ENCODE measurements at regions not wholly inside any gene's neighbourhood (a gene's known extent, or its start where the extent isn't known, plus 50 kb on each side); places are given as distances from the start of the nearest gene placed in this dataset.

DNA sequence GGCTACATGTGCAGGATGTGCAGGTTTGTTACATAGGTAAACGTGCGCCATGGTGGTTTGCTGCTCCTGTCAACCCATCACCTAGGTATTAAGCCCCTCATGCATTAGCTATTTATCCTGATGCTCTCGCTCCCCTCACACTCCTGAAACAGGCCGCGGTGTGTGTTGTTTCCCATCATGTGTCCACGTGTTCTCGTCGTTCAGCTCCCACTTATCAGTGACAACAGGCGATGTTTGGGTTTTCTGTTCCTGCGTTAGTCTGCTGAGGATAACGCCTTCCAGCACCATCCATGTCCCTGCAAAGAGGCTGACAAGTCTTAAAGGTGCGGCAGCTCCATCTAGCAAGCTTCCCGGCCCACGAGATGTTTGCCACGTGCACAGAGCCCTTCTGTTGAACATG is 175.1 kb downstream of the FOXL1 start:
- H3K4me3 ChIP-seq (ENCODE audit: low read depth, low read length): no peak overlapping the region
- no peak for TF ChIP-seq CTCF (IDR thresholded peaks at IDR 0.05; ENCODE audit: low read depth, low read length)

GRCh38 chr16:86755571-86756006 is 177.2 kb downstream of the FOXL1 start:
- no peak for TF ChIP-seq CTCF (IDR thresholded peaks at IDR 0.05; ENCODE audit: low read depth, low read length)
- no peak overlapping the region for H3K4me3 ChIP-seq (ENCODE audit: low read depth, low read length)

DNA sequence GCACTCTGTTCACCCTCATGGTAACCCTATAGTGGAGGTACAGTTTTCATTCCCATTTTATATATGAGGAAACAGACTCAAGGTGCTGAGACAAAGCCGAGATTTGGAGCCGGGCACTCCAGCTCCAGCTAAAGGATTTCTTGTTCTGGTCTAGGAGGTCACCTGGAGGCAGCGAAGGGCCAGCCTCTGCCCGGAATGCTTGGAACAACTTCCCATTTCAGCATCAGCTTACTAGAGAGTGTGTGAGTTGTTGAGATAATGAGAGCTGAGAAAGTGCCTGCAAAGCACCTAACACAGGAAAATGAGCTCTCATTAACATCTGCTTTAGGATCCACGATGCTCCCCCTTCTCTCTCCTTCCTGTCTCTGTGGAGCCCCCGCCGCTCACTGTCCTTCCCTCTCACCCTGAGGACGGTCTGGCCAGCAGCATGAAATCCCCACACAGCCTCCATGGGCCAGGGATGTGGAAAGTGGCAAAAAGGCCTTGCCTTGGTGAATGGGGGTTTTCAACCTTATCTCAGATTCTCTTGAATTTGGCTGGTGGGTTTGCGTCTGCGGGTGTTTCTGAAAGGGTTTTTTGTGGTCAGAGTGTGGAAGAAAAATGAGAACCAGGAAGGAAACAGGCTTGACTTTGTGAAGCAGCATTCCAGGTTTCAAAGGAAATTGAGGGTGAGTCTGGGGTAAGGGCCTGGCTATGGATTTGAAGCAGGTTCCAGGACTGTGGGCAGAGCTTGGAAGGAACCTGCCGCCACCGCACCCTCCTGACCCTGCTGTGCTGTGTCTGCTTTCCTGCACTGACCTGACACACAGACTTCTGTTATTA is 178.7 kb downstream of the FOXL1 start:
- no peak for TF ChIP-seq CTCF (IDR thresholded peaks at IDR 0.05; ENCODE audit: low read depth, low read length)
- no peak overlapping the region for H3K4me3 ChIP-seq (ENCODE audit: low read depth, low read length)

GRCh38 chr16:86757704-86758040 is 179.3 kb downstream of the FOXL1 start:
- no peak overlapping the region for H3K4me3 ChIP-seq (ENCODE audit: low read depth, low read length)
- no peak for TF ChIP-seq CTCF (IDR thresholded peaks at IDR 0.05; ENCODE audit: low read depth, low read length)

DNA sequence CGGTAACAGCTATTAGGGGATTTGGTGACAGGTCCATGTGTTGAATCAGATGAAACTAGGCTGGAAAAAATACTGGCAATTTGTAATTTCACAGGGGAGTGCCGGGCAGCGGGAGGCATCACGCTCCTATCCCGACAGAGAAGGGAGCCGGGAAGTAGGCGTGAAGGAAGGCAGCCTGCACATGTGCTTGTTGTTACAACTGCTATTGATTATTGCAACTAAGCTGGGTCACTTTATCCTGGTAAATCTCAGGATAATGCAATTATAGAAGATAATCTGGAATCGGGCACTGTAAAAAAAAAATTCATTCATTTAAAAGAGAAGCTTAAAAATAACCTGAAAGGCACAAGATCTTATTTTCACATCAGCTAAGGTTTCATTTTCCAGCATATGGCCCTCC is 180.6 kb downstream of the FOXL1 start:
- no peak overlapping the region for H3K4me3 ChIP-seq (ENCODE audit: low read depth, low read length)
- TF ChIP-seq CTCF (IDR thresholded peaks at IDR 0.05; ENCODE audit: low read depth, low read length): no peak

DNA sequence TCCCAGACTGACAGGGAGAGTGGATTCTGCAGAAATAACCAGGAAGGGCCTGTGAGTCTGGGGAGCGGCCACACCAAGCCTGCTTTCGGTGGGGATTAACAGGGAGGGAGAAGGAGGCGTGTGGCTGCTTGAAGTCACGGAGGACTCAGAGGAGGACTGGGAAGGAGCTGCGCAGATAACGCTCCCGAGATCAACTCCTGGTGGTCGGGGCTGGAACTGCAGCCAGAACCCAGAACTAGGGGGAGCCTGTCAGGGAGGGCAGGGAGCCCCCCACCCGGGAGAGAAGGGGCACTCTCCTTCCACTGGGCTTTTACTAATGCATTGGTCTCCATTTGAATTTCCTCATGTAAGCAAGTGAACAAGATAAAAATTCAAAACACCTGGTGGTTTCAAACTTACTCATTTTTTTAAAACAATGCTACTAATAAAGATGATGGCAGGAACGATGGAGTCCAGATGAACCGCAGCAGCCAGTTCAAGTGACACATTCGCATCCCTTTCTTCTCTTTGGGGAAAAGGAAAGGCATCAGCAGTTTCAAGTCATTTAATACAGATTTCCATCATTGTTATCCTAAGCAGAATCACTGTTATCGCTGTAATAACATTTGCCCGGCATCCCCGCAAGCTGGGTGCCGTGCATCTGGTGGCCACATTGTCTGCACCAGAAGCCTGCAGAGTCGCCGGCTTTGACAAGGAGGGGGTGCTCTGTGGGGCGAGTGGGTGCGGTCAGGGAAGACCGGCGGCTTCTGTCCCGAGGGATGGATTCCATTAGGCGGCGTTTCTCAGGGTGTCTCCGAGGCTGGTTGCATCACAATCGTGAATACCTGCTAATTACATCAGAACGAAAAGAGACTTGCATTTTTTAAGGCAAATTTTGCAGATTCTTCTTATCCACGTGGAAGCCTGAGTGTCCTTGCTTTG is 183.0 kb downstream of the FOXL1 start:
- peak; percentile 97 for TF ChIP-seq CTCF (IDR thresholded peaks at IDR 0.05; ENCODE audit: low read depth, low read length)
- no peak overlapping the region for H3K4me3 ChIP-seq (ENCODE audit: low read depth, low read length)

GRCh38 chr16:86762095-86762494 is 183.7 kb downstream of the FOXL1 start:
- TF ChIP-seq CTCF (IDR thresholded peaks at IDR 0.05; ENCODE audit: low read depth, low read length): no peak
- no peak overlapping the region for H3K4me3 ChIP-seq (ENCODE audit: low read depth, low read length)
